ENCODE measurements at regions not wholly inside any gene's neighbourhood (a gene's known extent, or its start where the extent isn't known, plus 50 kb on each side); places are given as distances from the start of the nearest gene placed in this dataset.

DNA sequence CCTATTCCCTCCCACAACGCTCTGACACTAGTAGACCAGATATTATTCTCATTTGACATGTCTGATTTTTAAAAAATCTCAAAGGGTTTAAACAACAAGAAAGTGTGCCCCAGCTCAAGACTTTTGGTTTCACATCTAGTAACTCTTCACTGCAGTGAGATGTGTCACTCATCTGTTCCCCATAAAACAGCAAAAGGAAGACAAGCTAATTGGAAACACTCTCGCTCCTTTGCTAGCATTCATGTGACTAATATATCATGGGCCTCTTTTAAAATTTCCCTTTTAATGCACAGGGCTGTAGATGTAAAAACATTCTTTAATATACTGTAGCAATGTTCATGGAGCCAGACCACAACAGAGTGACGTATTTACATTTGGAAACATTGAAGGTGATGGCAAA lies 372.6 kb downstream of the ZNF608 start:
- no peak overlapping the region for H3K9ac ChIP-seq (replicated peaks in 1 of 4; ENCODE audit: extremely low read depth in 1 of 4, low read depth in 3 of 4, low read length in 3 of 4)
- no peak overlapping the region for H2BK15ac ChIP-seq (ENCODE audit: low read length)
- H3K18ac ChIP-seq (ENCODE audit: extremely low read depth, low read length), result no peak overlapping the region
- H3K79me1 ChIP-seq (ENCODE audit: low read depth, low read length), result no peaks in the 10 kb centered on the region
- DNase-seq (ENCODE audit: low read depth in 1 of 2, low spot score in 2 of 2) (no peak), FAIRE-seq (no peak)
- no peak overlapping the region for H2AFZ ChIP-seq (ENCODE audit: low read length)
- H3K4me2 ChIP-seq (ENCODE audit: insufficient read depth in 1 of 2, low read depth in 2 of 2, low read length in 2 of 2), result no peak overlapping the region
- H3K27ac ChIP-seq (ENCODE audit: low read depth, low read length), result no peak overlapping the region
- no peak overlapping the region for H2BK12ac ChIP-seq (ENCODE audit: low read depth, low read length)
- no peak overlapping the region for H4K8ac ChIP-seq (ENCODE audit: extremely low read depth, insufficient read depth, low read length)
- POLR2A ChIA-PET (ENCODE audit: partially characterized antibody), result no interaction called here
- H3K14ac ChIP-seq (ENCODE audit: insufficient read length), result no peak overlapping the region
- H3K4ac ChIP-seq (replicated peaks; ENCODE audit: insufficient read length, low read depth, low read length), result no peak overlapping the region
- H4K20me1 ChIP-seq (replicated peaks in 1 of 2; ENCODE audit: control insufficient read depth in 1 of 2, insufficient read depth in 2 of 2, low read length in 2 of 2), result no peaks in the 10 kb centered on the region
- CTCF ChIA-PET (ENCODE audit: partially characterized antibody), result no interaction called here
- H2BK20ac ChIP-seq (ENCODE audit: low read length), result no peak overlapping the region
- H4K5ac ChIP-seq (ENCODE audit: insufficient read length, low read depth, low read length), result no peak overlapping the region
- H3K23me2 ChIP-seq (ENCODE audit: low read depth, low read length), result no peaks in the 10 kb centered on the region
- no peak overlapping the region for H4K91ac ChIP-seq (replicated peaks; ENCODE audit: insufficient read length, low read length)
- no peak overlapping the region for H2BK5ac ChIP-seq (ENCODE audit: low read depth, low read length)
- H3K56ac ChIP-seq (replicated peaks; ENCODE audit: insufficient read length, low read depth, low read length), result no peak overlapping the region
- H3K23ac ChIP-seq (ENCODE audit: insufficient read length), result no peak overlapping the region
- no peaks in the 10 kb centered on the region for H3K27me3 ChIP-seq (replicated peaks in 1 of 4; ENCODE audit: control insufficient read depth in 3 of 4, extremely low read depth in 1 of 4, insufficient read depth in 3 of 4, low read length in 3 of 4)
- no peaks in the 10 kb centered on the region for H3K9me3 ChIP-seq (ENCODE audit: insufficient read depth in 2 of 2, low read depth in 1 of 2, low read length in 1 of 2)
- H2BK120ac ChIP-seq (replicated peaks; ENCODE audit: low read depth, low read length), result no peak overlapping the region
- H3K79me2 ChIP-seq (ENCODE audit: control insufficient read depth in 1 of 2, insufficient read depth in 2 of 2, low read length in 2 of 2), result no peaks in the 10 kb centered on the region
- WGBS, 2 experiments (ENCODE audit: extremely low coverage in 1 of 2, insufficient coverage in 1 of 2, insufficient read length in 1 of 2, insufficient replicate concordance in 2 of 2, low coverage in 1 of 2, low lambda C conversion rate in 2 of 2, missing lambda C conversion rate in 1 of 2), result 89% methylated on average over 3 of the region's 3 CpGs; no CpG with 5 or more reads in 1 of the 2 experiments
- no peak overlapping the region for H3K4me3 ChIP-seq (ENCODE audit: extremely low read depth in 1 of 4, insufficient read depth in 2 of 4, low read depth in 3 of 4, low read length in 4 of 4)
- H3K4me1 ChIP-seq (replicated peaks in 1 of 4; ENCODE audit: control insufficient read depth in 3 of 4, insufficient read depth in 4 of 4, low read length in 3 of 4), result no peaks in the 10 kb centered on the region
- no peaks in the 10 kb centered on the region; a peak in 1 of 8 replicates for H3K36me3 ChIP-seq (ENCODE audit: control insufficient read depth in 2 of 4, insufficient read depth in 4 of 4, low read length in 3 of 4)
- no peak overlapping the region for H2AK5ac ChIP-seq (ENCODE audit: low read depth, low read length)
- TF ChIP-seq RBBP5 (IDR thresholded peaks at IDR 0.05; ENCODE audit: borderline replicate concordance, low read depth, low read length) (no peak), RFX5 (IDR thresholded peaks at IDR 0.05; ENCODE audit: borderline replicate concordance, low read depth, low read length) (no peak), RXRA (IDR thresholded peaks at IDR 0.05; ENCODE audit: insufficient read depth, low read depth, low read length) (no peak), PHF8 (conservative IDR thresholded peaks at IDR 0.05; ENCODE audit: low read depth, low read length) (no peak), SUZ12 (IDR thresholded peaks at IDR 0.05; ENCODE audit: low read length) (no peak), CHD2 (IDR thresholded peaks at IDR 0.05; ENCODE audit: low read length) (no peak), NANOG (IDR thresholded peaks at IDR 0.05; ENCODE audit: insufficient read depth, low read depth, low read length, poor library complexity, severe bottlenecking) (no peak), CTBP2 (IDR thresholded peaks at IDR 0.05; ENCODE audit: borderline replicate concordance, insufficient read depth, insufficient read length, low read length) (no peak), MAFK (IDR thresholded peaks at IDR 0.05; ENCODE audit: low read depth, low read length) (no peak), SP4 (IDR thresholded peaks at IDR 0.05; ENCODE audit: low read length) (no peak), KDM1A (IDR thresholded peaks at IDR 0.05; ENCODE audit: borderline replicate concordance, low read length) (no peak), JUND (IDR thresholded peaks at IDR 0.05; ENCODE audit: low read length) (no peak), CHD1 (IDR thresholded peaks at IDR 0.05; ENCODE audit: low read depth, low read length) (no peak), CBX5 (IDR thresholded peaks at IDR 0.05; ENCODE audit: low read depth, low read length) (no peak), CREB1 (IDR thresholded peaks at IDR 0.05) (no peak)

Data from H1 (cell line).